ENCODE measurements at regions not wholly inside any gene's neighbourhood (a gene's known extent, or its start where the extent isn't known, plus 50 kb on each side); places are given as distances from the start of the nearest gene placed in this dataset.

DNA sequence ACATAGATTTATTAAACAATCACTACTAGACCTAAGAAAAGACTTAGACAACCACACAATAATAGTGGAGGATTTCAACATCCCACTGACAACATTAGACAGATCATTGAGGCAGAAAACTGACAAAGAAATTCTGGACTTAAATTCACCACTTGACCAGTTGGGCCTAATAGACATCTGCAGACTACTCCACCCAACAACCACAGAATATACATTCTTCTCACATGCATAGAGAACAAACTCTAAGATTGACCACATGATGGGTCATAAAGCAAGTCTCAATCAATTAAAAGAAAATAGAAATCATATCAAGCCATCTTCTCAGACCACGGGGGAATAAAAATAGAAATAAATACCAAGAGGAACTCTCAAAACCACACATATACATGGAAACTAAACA is 136.7 kb upstream of the ARG1 start:
- TF ChIP-seq, protein P1, sequence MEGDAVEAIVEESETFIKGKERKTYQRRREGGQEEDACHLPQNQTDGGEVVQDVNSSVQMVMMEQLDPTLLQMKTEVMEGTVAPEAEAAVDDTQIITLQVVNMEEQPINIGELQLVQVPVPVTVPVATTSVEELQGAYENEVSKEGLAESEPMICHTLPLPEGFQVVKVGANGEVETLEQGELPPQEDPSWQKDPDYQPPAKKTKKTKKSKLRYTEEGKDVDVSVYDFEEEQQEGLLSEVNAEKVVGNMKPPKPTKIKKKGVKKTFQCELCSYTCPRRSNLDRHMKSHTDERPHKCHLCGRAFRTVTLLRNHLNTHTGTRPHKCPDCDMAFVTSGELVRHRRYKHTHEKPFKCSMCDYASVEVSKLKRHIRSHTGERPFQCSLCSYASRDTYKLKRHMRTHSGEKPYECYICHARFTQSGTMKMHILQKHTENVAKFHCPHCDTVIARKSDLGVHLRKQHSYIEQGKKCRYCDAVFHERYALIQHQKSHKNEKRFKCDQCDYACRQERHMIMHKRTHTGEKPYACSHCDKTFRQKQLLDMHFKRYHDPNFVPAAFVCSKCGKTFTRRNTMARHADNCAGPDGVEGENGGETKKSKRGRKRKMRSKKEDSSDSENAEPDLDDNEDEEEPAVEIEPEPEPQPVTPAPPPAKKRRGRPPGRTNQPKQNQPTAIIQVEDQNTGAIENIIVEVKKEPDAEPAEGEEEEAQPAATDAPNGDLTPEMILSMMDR (IDR thresholded peaks at IDR 0.05): no peak

DNA sequence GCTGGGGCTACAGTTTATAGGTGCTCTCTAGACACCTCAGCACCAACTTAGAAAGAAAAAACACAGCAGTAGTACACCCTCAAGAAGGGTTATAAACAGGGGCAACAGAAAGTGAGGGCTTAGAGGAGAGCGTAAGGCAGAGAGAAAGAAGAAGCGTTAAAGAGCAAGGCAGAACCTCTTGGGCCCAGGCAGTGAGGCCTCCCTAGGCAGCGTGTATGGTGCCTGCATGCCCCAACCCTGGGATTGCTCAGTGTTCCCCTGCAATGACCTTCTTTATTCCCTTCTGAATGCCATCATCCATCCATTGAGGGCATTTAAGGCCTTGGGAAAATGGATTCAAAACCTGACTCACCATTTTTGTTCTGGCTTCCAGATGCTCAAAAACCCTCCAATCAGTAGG is 130.0 kb upstream of the ARG1 start:
- TF ChIP-seq, protein P1 (IDR thresholded peaks at IDR 0.05): no peak

DNA sequence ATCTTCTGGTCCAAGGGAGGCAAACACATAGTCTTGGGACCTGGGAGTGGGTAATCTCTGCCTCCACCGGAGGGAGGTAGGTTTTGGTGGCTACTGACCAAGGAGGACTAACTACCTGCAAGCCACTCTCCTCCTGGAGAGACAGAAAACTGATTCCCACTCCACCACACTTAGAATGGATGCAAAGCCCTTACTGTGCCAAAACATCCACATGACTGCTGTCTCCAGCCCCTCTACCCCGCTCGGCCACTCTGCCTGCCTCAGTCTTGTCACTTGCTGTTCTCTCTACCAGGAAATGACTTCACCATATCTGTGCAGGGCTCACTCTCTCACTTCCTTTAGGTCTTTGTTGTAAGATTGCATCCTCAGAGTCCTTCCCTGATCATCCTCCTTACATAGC is 129.5 kb upstream of the ARG1 start:
- TF ChIP-seq, protein P1 (IDR thresholded peaks at IDR 0.05): no peak

DNA sequence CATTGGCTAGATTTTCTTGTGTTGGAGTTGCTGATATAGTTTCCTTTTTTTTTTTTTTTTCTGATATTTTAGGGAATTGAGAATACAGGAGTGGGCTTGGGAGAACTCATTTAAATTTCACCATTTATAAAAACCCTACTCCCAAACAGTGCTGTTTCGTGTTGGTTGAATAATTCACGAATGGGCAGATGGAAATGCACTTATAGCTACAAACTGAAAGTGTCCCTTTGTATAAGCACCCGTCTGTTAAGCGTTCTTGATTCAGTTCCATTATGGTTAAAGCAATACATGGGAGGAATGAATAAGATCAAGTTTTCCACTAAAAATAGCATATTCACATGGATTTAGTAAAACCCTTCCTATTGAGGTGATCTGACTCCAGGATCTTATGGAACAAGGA is 122.2 kb upstream of the ARG1 start:
- TF ChIP-seq, protein P1 (IDR thresholded peaks at IDR 0.05): no peak

DNA sequence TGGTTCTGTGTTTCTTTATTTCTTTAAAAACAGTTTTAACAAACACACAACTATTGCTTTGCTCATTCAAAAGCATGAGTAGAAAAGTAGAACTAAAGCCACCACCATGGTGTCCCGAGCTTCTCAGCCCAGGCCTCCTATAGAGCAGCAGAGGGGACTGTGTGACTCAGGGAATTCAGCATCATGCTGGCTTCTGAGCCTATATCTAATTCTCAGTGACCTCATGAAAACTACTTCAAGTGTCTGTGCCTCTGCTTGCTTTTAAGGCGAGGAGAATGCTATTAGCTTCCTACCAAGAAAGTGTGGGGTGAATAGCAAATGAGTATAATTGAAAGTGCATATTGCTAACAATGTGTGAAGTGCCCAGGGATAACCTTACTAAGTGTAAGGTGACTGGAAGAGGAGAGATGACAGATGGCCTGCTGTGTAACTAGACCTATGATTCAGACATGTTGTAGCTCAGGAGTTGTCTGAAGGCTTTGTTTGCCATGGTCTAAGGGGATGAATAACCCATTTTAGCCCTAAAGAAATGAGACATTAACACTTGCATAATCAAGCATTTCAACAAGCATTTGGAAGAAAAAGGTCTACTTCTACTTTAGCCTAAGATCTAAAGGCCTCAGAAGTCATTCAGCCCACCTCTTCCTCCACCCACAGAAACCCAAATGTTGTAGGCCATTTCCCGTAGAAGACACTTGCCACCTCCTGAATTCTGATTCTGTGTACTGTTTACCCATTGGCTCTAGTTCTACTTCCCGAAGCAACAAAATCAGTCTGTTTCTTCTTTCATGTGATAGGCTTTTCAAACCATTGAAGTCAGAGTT is 121.5 kb upstream of the ARG1 start:
- TF ChIP-seq, protein P1 (IDR thresholded peaks at IDR 0.05): no peak

DNA sequence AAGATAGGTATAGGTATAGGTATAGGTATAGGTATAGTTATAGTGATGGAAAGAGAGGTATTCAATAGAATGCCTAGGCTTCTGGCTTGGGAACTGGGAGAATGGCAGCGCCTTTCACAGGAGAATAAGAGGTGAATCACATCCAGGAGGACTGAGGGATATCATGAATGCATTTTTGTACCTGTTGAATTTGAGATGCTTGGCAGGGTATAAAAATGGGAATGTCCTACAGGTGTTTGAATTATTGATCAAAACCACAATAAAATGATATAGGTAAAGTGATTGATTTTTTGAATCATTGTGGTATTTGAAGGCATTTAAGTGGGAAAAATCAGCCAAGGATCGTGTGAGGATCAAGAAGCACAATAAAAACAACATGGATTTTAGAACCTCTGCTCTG is 119.2 kb upstream of the ARG1 start:
- TF ChIP-seq, protein P1 (IDR thresholded peaks at IDR 0.05): no peak

DNA sequence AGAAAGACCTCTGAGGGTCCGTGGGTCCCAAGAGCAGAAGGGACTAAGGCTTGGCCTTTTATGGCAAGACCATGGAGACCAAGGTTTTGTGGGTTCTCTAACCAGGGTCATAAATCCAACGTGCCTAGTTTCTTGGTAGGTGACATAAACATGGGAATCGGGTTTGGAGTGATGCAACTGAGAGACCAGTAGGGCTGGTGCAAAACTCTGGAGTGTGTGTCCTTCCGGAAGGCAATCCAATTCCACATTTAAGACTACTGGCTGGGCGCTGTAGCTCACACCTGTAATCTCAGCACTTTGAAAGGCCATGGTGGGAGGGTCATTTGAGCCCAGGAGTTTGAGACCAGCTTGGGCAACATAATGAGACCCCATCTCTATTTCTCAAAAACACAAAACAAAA is 116.5 kb upstream of the ARG1 start:
- TF ChIP-seq, protein P1 (IDR thresholded peaks at IDR 0.05): no peak

DNA sequence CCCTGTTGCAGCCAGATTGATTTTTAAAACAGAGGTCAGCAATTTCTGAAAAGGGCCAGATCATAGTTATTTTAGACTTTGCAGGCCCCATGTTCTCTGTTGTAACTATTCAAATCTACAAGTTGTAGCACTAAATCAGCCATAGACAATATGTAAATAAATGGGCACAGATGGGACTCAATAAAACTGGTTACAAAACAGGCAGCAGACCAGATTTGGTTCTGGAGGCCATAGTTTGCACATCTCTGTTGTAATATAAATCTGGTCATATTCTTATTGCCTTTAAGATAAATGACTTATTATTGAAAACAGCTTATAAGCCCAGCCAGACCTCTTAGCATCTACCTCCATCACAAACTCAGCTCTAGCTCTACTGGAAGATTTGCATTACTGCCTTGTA is 114.0 kb upstream of the ARG1 start:
- TF ChIP-seq, protein P1 (IDR thresholded peaks at IDR 0.05): no peak

Data from LNCAP (cell line).